GM23338 (cell line): ENCODE measurements at regions not wholly inside any gene's neighbourhood (a gene's known extent, or its start where the extent isn't known, plus 50 kb on each side); places are given as distances from the start of the nearest gene placed in this dataset.

Experiments
- ATAC-seq: fragments of 200-7000 bp; cut with Tn5 transposase; 3 replicates; pipeline ENCODE4 v1.9.1; 2020
- DNase-seq: peaks from one replicate; pipeline ENCODE4 v3.0.0-alpha.2; 2015; ENCODE audit warnings: low spot score
- H2AFZ ChIP-seq: fragments of 200-600 bp; sonication (generic); 2 replicates; pipeline ENCODE4 v1.8.0; 2016; ENCODE audit warnings: antibody characterized with exemption, mild to moderate bottlenecking, moderate library complexity
- H3F3A ChIP-seq: fragments of 200-600 bp; sonication (generic); replicated peaks from 2 replicates; pipeline ENCODE4 v1.8.0; 2017; ENCODE audit warnings: antibody characterized with exemption, mixed run types, low read depth
- H3K27ac ChIP-seq: fragments of 200-600 bp; sonication (generic); 2 replicates; pipeline ENCODE4 v1.6.1; 2016; ENCODE audit warnings: low read depth
- H3K27me3 ChIP-seq: fragments of 200-600 bp; sonication (generic); 2 replicates; pipeline ENCODE4 v1.8.0; 2016; ENCODE audit warnings: mild to moderate bottlenecking, mixed run types, moderate library complexity; ENCODE audit not compliant: insufficient read depth
- H3K36me3 ChIP-seq: fragments of 200-600 bp; sonication (generic); 2 replicates; pipeline ENCODE4 v1.8.0; 2016; ENCODE audit warnings: mild to moderate bottlenecking; ENCODE audit not compliant: insufficient read depth
- H3K4me1 ChIP-seq: fragments of 200-600 bp; sonication (generic); 2 replicates; pipeline ENCODE4 v1.8.0; 2016; ENCODE audit warnings: mild to moderate bottlenecking, moderate library complexity; ENCODE audit not compliant: insufficient read depth
- H3K4me2 ChIP-seq: fragments of 200-600 bp; sonication (generic); 2 replicates; pipeline ENCODE4 v1.7.1; 2017; ENCODE audit warnings: mixed run types
- H3K4me3 ChIP-seq: fragments of 200-600 bp; sonication (generic); 2 replicates; pipeline ENCODE4 v1.6.1; 2016; ENCODE audit warnings: mixed run types
- H3K79me2 ChIP-seq: fragments of 200-600 bp; sonication (generic); replicated peaks from 2 replicates; pipeline ENCODE4 v1.8.0; 2017; ENCODE audit warnings: mild to moderate bottlenecking; ENCODE audit not compliant: insufficient read depth
- H3K9me2 ChIP-seq: fragments of 200-600 bp; sonication (generic); 2 replicates; pipeline ENCODE4 v1.8.0; 2017; ENCODE audit not compliant: insufficient read depth
- H4K20me1 ChIP-seq: fragments of 200-600 bp; sonication (generic); replicated peaks from 2 replicates; pipeline ENCODE4 v1.8.0; 2017; ENCODE audit warnings: mild to moderate bottlenecking; ENCODE audit not compliant: insufficient read depth
- H3K27ac Mint-ChIP-seq: 2 replicates; pipeline ENCODE4 v1.8.0; 2020; ENCODE audit warnings: inconsistent platforms, mild to moderate bottlenecking, moderate library complexity, mixed read lengths
- H3K27me3 Mint-ChIP-seq: 3 replicates; pipeline ENCODE4 v1.8.0; 2022; ENCODE audit warnings: low read depth, mild to moderate bottlenecking, moderate library complexity, mixed read lengths, inconsistent platforms; ENCODE audit not compliant: insufficient read depth, poor library complexity
- H3K36me3 Mint-ChIP-seq: 3 replicates; pipeline ENCODE4 v1.8.0; 2021; ENCODE audit warnings: low read depth, mild to moderate bottlenecking, inconsistent platforms, moderate library complexity, mixed read lengths
- H3K4me1 Mint-ChIP-seq: 3 replicates; pipeline ENCODE4 v1.8.0; 2020; ENCODE audit warnings: mild to moderate bottlenecking, inconsistent platforms, mixed read lengths
- H3K4me3 Mint-ChIP-seq: 3 replicates; pipeline ENCODE4 v1.8.0; 2021; ENCODE audit warnings: moderate library complexity, mild to moderate bottlenecking, inconsistent platforms, mixed read lengths
- H3K9me3 Mint-ChIP-seq: 3 replicates; pipeline ENCODE4 v1.8.0; 2020; ENCODE audit warnings: moderate library complexity, mild to moderate bottlenecking, inconsistent platforms, mixed read lengths
- CREB1 ChIP-seq: fragments of 250-450 bp; sonication (Bioruptor Pico); IDR thresholded peaks from 2 replicates; pipeline ENCODE4 v1.5.0; 2020; ENCODE audit warnings: low read depth, mild to moderate bottlenecking, moderate library complexity
- EZH2 ChIP-seq: fragments of 200-600 bp; sonication (generic); IDR thresholded peaks from one replicate; pipeline ENCODE4 v1.8.0; 2017; ENCODE audit warnings: antibody characterized with exemption, mild to moderate bottlenecking, low read depth; ENCODE audit not compliant: unreplicated experiment
- EZH2phosphoT487 ChIP-seq: fragments of 200-600 bp; sonication (generic); IDR thresholded peaks from one replicate; pipeline ENCODE4 v1.8.1; 2018; ENCODE audit warnings: antibody characterized with exemption; ENCODE audit not compliant: unreplicated experiment
- JUNB ChIP-seq: IDR thresholded peaks from one replicate; pipeline ENCODE4 v1.6.1; 2016; ENCODE audit warnings: antibody characterized with exemption; ENCODE audit not compliant: unreplicated experiment
- NANOG ChIP-seq: IDR thresholded peaks from 2 replicates; pipeline ENCODE4 v1.6.1; 2016; ENCODE audit warnings: antibody characterized with exemption, borderline replicate concordance
- POLR2AphosphoS5 ChIP-seq: IDR thresholded peaks from 2 replicates; pipeline ENCODE4 v1.6.1; 2016; ENCODE audit warnings: antibody characterized with exemption, low read depth
- STAT1 ChIP-seq: IDR thresholded peaks from one replicate; pipeline ENCODE4 v1.6.1; 2016; ENCODE audit warnings: antibody characterized with exemption; ENCODE audit not compliant: unreplicated experiment
- ZNF114 ChIP-seq: fragments of 250-450 bp; sonication (Bioruptor Pico); IDR thresholded peaks from 2 replicates; pipeline ENCODE4 v1.5.0; 2020; ENCODE audit warnings: mild to moderate bottlenecking, moderate library complexity
- ZNF331 ChIP-seq: fragments of 250-450 bp; sonication (Bioruptor Pico); IDR thresholded peaks from 2 replicates; pipeline ENCODE4 v1.5.0; 2020; ENCODE audit warnings: low read depth, mild to moderate bottlenecking, moderate library complexity
- TF ChIP-seq, protein P1 (sequence below): IDR thresholded peaks from 2 replicates; pipeline ENCODE4 v1.6.1; 2016; ENCODE audit warnings: antibody characterized with exemption
- TF ChIP-seq, protein P2 (sequence below): fragments of 250-450 bp; sonication (Bioruptor Pico); IDR thresholded peaks from 2 replicates; pipeline ENCODE4 v1.5.0; 2020; ENCODE audit warnings: mild to moderate bottlenecking, moderate library complexity
- TF ChIP-seq, protein P3 (sequence below): IDR thresholded peaks from one replicate; pipeline ENCODE4 v1.6.1; 2018; ENCODE audit warnings: antibody characterized with exemption; ENCODE audit not compliant: unreplicated experiment

- ATAC-seq, result no peak
- H3K27me3 ChIP-seq, result no peaks in the 10 kb centered on the region
- no peak overlapping the region for H3K4me3 Mint-ChIP-seq
- TF ChIP-seq ZNF331 (CRISPR knock-in tag) (no peak), STAT1 (no peak), CREB1 (CRISPR knock-in tag) (no peak), ZNF114 (CRISPR knock-in tag) (no peak), POLR2AphosphoS5 (no peak), JUNB (no peak), EZH2 (no peak), NANOG (no peak), EZH2phosphoT487 (no peak)
- TF ChIP-seq, protein P1, sequence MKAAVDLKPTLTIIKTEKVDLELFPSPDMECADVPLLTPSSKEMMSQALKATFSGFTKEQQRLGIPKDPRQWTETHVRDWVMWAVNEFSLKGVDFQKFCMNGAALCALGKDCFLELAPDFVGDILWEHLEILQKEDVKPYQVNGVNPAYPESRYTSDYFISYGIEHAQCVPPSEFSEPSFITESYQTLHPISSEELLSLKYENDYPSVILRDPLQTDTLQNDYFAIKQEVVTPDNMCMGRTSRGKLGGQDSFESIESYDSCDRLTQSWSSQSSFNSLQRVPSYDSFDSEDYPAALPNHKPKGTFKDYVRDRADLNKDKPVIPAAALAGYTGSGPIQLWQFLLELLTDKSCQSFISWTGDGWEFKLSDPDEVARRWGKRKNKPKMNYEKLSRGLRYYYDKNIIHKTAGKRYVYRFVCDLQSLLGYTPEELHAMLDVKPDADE, result no peak
- TF ChIP-seq, protein P2, sequence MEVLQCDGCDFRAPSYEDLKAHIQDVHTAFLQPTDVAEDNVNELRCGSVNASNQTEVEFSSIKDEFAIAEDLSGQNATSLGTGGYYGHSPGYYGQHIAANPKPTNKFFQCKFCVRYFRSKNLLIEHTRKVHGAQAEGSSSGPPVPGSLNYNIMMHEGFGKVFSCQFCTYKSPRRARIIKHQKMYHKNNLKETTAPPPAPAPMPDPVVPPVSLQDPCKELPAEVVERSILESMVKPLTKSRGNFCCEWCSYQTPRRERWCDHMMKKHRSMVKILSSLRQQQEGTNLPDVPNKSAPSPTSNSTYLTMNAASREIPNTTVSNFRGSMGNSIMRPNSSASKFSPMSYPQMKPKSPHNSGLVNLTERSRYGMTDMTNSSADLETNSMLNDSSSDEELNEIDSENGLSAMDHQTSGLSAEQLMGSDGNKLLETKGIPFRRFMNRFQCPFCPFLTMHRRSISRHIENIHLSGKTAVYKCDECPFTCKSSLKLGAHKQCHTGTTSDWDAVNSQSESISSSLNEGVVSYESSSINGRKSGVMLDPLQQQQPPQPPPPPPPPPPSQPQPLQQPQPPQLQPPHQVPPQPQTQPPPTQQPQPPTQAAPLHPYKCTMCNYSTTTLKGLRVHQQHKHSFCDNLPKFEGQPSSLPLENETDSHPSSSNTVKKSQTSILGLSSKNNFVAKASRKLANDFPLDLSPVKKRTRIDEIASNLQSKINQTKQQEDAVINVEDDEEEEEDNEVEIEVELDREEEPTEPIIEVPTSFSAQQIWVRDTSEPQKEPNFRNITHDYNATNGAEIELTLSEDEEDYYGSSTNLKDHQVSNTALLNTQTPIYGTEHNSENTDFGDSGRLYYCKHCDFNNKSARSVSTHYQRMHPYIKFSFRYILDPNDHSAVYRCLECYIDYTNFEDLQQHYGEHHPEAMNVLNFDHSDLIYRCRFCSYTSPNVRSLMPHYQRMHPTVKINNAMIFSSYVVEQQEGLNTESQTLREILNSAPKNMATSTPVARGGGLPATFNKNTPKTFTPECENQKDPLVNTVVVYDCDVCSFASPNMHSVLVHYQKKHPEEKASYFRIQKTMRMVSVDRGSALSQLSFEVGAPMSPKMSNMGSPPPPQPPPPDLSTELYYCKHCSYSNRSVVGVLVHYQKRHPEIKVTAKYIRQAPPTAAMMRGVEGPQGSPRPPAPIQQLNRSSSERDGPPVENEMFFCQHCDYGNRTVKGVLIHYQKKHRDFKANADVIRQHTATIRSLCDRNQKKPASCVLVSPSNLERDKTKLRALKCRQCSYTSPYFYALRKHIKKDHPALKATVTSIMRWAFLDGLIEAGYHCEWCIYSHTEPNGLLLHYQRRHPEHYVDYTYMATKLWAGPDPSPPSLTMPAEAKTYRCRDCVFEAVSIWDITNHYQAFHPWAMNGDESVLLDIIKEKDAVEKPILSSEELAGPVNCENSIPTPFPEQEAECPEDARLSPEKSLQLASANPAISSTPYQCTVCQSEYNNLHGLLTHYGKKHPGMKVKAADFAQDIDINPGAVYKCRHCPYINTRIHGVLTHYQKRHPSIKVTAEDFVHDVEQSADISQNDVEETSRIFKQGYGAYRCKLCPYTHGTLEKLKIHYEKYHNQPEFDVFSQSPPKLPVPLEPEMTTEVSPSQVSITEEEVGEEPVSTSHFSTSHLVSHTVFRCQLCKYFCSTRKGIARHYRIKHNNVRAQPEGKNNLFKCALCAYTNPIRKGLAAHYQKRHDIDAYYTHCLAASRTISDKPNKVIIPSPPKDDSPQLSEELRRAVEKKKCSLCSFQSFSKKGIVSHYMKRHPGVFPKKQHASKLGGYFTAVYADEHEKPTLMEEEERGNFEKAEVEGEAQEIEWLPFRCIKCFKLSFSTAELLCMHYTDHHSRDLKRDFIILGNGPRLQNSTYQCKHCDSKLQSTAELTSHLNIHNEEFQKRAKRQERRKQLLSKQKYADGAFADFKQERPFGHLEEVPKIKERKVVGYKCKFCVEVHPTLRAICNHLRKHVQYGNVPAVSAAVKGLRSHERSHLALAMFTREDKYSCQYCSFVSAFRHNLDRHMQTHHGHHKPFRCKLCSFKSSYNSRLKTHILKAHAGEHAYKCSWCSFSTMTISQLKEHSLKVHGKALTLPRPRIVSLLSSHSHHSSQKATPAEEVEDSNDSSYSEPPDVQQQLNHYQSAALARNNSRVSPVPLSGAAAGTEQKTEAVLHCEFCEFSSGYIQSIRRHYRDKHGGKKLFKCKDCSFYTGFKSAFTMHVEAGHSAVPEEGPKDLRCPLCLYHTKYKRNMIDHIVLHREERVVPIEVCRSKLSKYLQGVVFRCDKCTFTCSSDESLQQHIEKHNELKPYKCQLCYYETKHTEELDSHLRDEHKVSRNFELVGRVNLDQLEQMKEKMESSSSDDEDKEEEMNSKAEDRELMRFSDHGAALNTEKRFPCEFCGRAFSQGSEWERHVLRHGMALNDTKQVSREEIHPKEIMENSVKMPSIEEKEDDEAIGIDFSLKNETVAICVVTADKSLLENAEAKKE (CRISPR knock-in tag), result no peak
- TF ChIP-seq, protein P3, sequence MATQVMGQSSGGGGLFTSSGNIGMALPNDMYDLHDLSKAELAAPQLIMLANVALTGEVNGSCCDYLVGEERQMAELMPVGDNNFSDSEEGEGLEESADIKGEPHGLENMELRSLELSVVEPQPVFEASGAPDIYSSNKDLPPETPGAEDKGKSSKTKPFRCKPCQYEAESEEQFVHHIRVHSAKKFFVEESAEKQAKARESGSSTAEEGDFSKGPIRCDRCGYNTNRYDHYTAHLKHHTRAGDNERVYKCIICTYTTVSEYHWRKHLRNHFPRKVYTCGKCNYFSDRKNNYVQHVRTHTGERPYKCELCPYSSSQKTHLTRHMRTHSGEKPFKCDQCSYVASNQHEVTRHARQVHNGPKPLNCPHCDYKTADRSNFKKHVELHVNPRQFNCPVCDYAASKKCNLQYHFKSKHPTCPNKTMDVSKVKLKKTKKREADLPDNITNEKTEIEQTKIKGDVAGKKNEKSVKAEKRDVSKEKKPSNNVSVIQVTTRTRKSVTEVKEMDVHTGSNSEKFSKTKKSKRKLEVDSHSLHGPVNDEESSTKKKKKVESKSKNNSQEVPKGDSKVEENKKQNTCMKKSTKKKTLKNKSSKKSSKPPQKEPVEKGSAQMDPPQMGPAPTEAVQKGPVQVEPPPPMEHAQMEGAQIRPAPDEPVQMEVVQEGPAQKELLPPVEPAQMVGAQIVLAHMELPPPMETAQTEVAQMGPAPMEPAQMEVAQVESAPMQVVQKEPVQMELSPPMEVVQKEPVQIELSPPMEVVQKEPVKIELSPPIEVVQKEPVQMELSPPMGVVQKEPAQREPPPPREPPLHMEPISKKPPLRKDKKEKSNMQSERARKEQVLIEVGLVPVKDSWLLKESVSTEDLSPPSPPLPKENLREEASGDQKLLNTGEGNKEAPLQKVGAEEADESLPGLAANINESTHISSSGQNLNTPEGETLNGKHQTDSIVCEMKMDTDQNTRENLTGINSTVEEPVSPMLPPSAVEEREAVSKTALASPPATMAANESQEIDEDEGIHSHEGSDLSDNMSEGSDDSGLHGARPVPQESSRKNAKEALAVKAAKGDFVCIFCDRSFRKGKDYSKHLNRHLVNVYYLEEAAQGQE, result no peak
- no peak overlapping the region for H3K27ac Mint-ChIP-seq
- no peaks in the 10 kb centered on the region for H4K20me1 ChIP-seq
- H3K27me3 Mint-ChIP-seq, result no peaks in the 10 kb centered on the region
- H3K79me2 ChIP-seq, result no peaks in the 10 kb centered on the region
- H2AFZ ChIP-seq, result no peak overlapping the region
- H3K4me1 ChIP-seq, result no peaks in the 10 kb centered on the region
- H3K36me3 ChIP-seq, result no peaks in the 10 kb centered on the region
- no peaks in the 10 kb centered on the region for H3K36me3 Mint-ChIP-seq
- no peaks in the 10 kb centered on the region for H3K4me1 Mint-ChIP-seq
- H3K27ac ChIP-seq, result no peak overlapping the region
- H3K4me3 ChIP-seq, result no peak overlapping the region
- no peaks in the 10 kb centered on the region for H3F3A ChIP-seq
- no peak overlapping the region for H3K4me2 ChIP-seq
- no peak for DNase-seq
- no peaks in the 10 kb centered on the region for H3K9me2 ChIP-seq
- no peaks in the 10 kb centered on the region; the same call in 1 of the 3 replicates for H3K9me3 Mint-ChIP-seq
Measured at GRCh38 chr6:23325065-23325464, 755.7 kb downstream of the HDGFL1 start.
